ENCODE measurements at regions not wholly inside any gene's neighbourhood (a gene's known extent, or its start where the extent isn't known, plus 50 kb on each side); places are given as distances from the start of the nearest gene placed in this dataset.

DNA sequence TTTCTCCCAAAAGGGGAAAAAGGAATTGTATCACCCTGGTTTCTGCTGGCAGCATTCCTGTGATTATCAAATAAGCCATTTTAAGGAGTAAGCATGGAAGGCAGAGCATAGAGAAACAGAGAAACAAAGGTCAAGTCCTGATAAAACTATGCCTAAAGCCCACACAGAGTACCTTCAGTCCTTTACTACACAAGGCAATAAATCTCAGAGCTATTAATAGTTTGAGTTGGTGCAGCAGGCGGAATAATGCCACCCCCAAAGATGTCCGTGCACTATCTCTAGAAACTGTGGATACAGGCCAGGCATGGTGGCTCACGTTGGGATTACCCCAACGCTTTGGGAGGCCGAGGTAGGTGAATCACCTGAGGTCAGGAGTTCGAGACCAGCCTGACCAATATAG lies 58.1 kb upstream of the ZBTB40 start:
- no peak overlapping the region for H3K18ac ChIP-seq (ENCODE audit: extremely low read depth, low read length)
- H2BK20ac ChIP-seq (ENCODE audit: low read length), result no peak overlapping the region
- H3K27ac ChIP-seq (ENCODE audit: low read depth, low read length), result no peak overlapping the region
- H3K79me2 ChIP-seq (ENCODE audit: control insufficient read depth in 1 of 2, insufficient read depth in 2 of 2, low read length in 2 of 2), result no peaks in the 10 kb centered on the region
- no peak overlapping the region for H2BK5ac ChIP-seq (ENCODE audit: low read depth, low read length)
- no peak overlapping the region for H3K14ac ChIP-seq (ENCODE audit: insufficient read length)
- no peak overlapping the region for H3K9ac ChIP-seq (replicated peaks in 1 of 4; ENCODE audit: extremely low read depth in 1 of 4, low read depth in 3 of 4, low read length in 3 of 4)
- DNase-seq (ENCODE audit: low read depth in 1 of 2, low spot score in 2 of 2), result no peak
- H3K4me3 ChIP-seq (ENCODE audit: extremely low read depth in 1 of 4, insufficient read depth in 2 of 4, low read depth in 3 of 4, low read length in 4 of 4), result no peak overlapping the region
- FAIRE-seq, result no peak
- no peak overlapping the region for H2BK15ac ChIP-seq (ENCODE audit: low read length)
- no peaks in the 10 kb centered on the region for H3K9me3 ChIP-seq (ENCODE audit: insufficient read depth in 2 of 2, low read depth in 1 of 2, low read length in 1 of 2)
- peaks cover 0 to 12% (median 4%) of the 10 kb centered on the region in 4 experiments; a peak in 6 of 7 replicates for H3K4me1 ChIP-seq (replicated peaks in 1 of 4; ENCODE audit: control insufficient read depth in 3 of 4, insufficient read depth in 4 of 4, low read length in 3 of 4)
- H2AFZ ChIP-seq (ENCODE audit: low read length), result no peak overlapping the region
- no peaks in the 10 kb centered on the region for H3K23me2 ChIP-seq (ENCODE audit: low read depth, low read length)
- no peak overlapping the region for H3K4me2 ChIP-seq (ENCODE audit: insufficient read depth in 1 of 2, low read depth in 2 of 2, low read length in 2 of 2)
- no peaks in the 10 kb centered on the region for H4K20me1 ChIP-seq (replicated peaks in 1 of 2; ENCODE audit: control insufficient read depth in 1 of 2, insufficient read depth in 2 of 2, low read length in 2 of 2)
- H2AK5ac ChIP-seq (ENCODE audit: low read depth, low read length), result no peak overlapping the region
- no peak overlapping the region for H2BK120ac ChIP-seq (replicated peaks; ENCODE audit: low read depth, low read length)
- no peak overlapping the region for H2BK12ac ChIP-seq (ENCODE audit: low read depth, low read length)
- CTCF ChIA-PET (ENCODE audit: partially characterized antibody), result interaction anchor here (0.6 to 2.8 kb wide), 6 partner anchors 10 to 265 kb away, joined by 3 to 9 read pairs (median 3); no protein-coding TSS in a partner anchor
- POLR2A ChIA-PET (ENCODE audit: partially characterized antibody), result no interaction called here
- 90% methylated on average over 6 of the region's 6 CpGs; no CpG with 5 or more reads in 1 of the 2 experiments for WGBS, 2 experiments (ENCODE audit: extremely low coverage in 1 of 2, insufficient coverage in 1 of 2, insufficient read length in 1 of 2, insufficient replicate concordance in 2 of 2, low coverage in 1 of 2, low lambda C conversion rate in 2 of 2, missing lambda C conversion rate in 1 of 2)
- no peak overlapping the region for H3K23ac ChIP-seq (ENCODE audit: insufficient read length)
- no peak overlapping the region for H3K4ac ChIP-seq (replicated peaks; ENCODE audit: insufficient read length, low read depth, low read length)
- H3K27me3 ChIP-seq (replicated peaks in 1 of 4; ENCODE audit: control insufficient read depth in 3 of 4, extremely low read depth in 1 of 4, insufficient read depth in 3 of 4, low read length in 3 of 4), result no peaks in the 10 kb centered on the region
- H3K56ac ChIP-seq (replicated peaks; ENCODE audit: insufficient read length, low read depth, low read length), result no peak overlapping the region
- H4K8ac ChIP-seq (ENCODE audit: extremely low read depth, insufficient read depth, low read length), result no peak overlapping the region
- H3K36me3 ChIP-seq (ENCODE audit: control insufficient read depth in 2 of 4, insufficient read depth in 4 of 4, low read length in 3 of 4), result no peaks in the 10 kb centered on the region
- H3K79me1 ChIP-seq (ENCODE audit: low read depth, low read length), result no peaks in the 10 kb centered on the region
- H4K5ac ChIP-seq (ENCODE audit: insufficient read length, low read depth, low read length), result no peak overlapping the region
- no peak overlapping the region for H4K91ac ChIP-seq (replicated peaks; ENCODE audit: insufficient read length, low read length)
- TF ChIP-seq TAF1 (IDR thresholded peaks at IDR 0.05; ENCODE audit: low read depth, low read length), result no peak
- TF ChIP-seq MAX (IDR thresholded peaks at IDR 0.05), result no peak
- TF ChIP-seq CTBP2 (IDR thresholded peaks at IDR 0.05; ENCODE audit: borderline replicate concordance, insufficient read depth, insufficient read length, low read length), result no peak

All from H1 (cell line).